A549 (cell line): ENCODE measurements at regions not wholly inside any gene's neighbourhood (a gene's known extent, or its start where the extent isn't known, plus 50 kb on each side); places are given as distances from the start of the nearest gene placed in this dataset.

Experiments
- CTCF ChIP-seq: fragments of >200 bp; sonication (Bioruptor Twin); formaldehyde crosslinking; IDR thresholded peaks from 3 replicates; pipeline ENCODE4 v1.5.1; 2016
- MAFK ChIP-seq: fragments of 450-650 bp; IDR thresholded peaks from 2 replicates; pipeline ENCODE4 v1.6.1; 2014; ENCODE audit not compliant: partially characterized antibody

GRCh38 chr2:128666596-128666995 is 347.9 kb upstream of the HS6ST1 start:
- TF ChIP-seq CTCF (no peak), MAFK (no peak)
